ENCODE measurements at regions not wholly inside any gene's neighbourhood (a gene's known extent, or its start where the extent isn't known, plus 50 kb on each side); places are given as distances from the start of the nearest gene placed in this dataset.

- TF ChIP-seq CTCF (IDR thresholded peaks at IDR 0.05) = no peak
- DNase-seq (ENCODE audit: low spot score) (no peak), ATAC-seq (ENCODE audit: low FRiP score) (no peak)
These were observed 51.3 kb downstream of the KRTAP19-8 start for GRCh38 chr21:30986965-30987364.

GRCh38 chr21:30984889-30985288, 53.4 kb downstream of the KRTAP19-8 start:
- ATAC-seq (ENCODE audit: low FRiP score) (no peak), DNase-seq (ENCODE audit: low spot score) (no peak)
- no peak for TF ChIP-seq CTCF (IDR thresholded peaks at IDR 0.05)

GRCh38 chr21:30981403-30981802, 56.9 kb downstream of the KRTAP19-8 start:
- no peak for ATAC-seq (ENCODE audit: low FRiP score)

GRCh38 chr21:30979054-30979453, 59.2 kb downstream of the KRTAP19-8 start:
- no peak for ATAC-seq (ENCODE audit: low FRiP score)
- TF ChIP-seq CTCF (IDR thresholded peaks at IDR 0.05) = no peak
- DNase-seq (ENCODE audit: low spot score) = no peak

More at GRCh38 chr21:30981403-30981802, 56.9 kb downstream of the KRTAP19-8 start:
- no peak for TF ChIP-seq CTCF (IDR thresholded peaks at IDR 0.05)
- DNase-seq (ENCODE audit: low spot score) = no peak

GRCh38 chr21:30964283-30964682, 74.0 kb downstream of the KRTAP19-8 start:
- DNase-seq (ENCODE audit: low spot score) (no peak), ATAC-seq (ENCODE audit: low FRiP score) (no peak)
- no peak for TF ChIP-seq CTCF (IDR thresholded peaks at IDR 0.05)

GRCh38 chr21:30963502-30963901, 74.8 kb downstream of the KRTAP19-8 start:
- no peak for TF ChIP-seq CTCF (IDR thresholded peaks at IDR 0.05)
- DNase-seq (ENCODE audit: low spot score) (no peak), ATAC-seq (ENCODE audit: low FRiP score) (no peak)

- no peak for TF ChIP-seq CTCF (IDR thresholded peaks at IDR 0.05)
- no peak for ATAC-seq (ENCODE audit: low FRiP score)
- no peak for DNase-seq (ENCODE audit: low spot score)
These were observed 76.3 kb downstream of the KRTAP19-8 start for GRCh38 chr21:30962013-30962412.

All from omental fat pad (tissue), 3 donors.